WTC11 (cell line): ENCODE measurements at regions not wholly inside any gene's neighbourhood (a gene's known extent, or its start where the extent isn't known, plus 50 kb on each side); places are given as distances from the start of the nearest gene placed in this dataset.

Source experiments
- ATAC-seq: fragments of 200-7000 bp; cut with Tn5 transposase; 2 replicates; pipeline ENCODE4 v1.10.0; 2021; ENCODE audit warnings: mild to moderate bottlenecking, moderate library complexity
- CTCF ChIA-PET: fragments of 300-600 bp; sonication (Branson Sonifier 250); formaldehyde crosslinking; loops from one replicate; lab custom pipeline; 2021; ENCODE audit warnings: antibody characterized with exemption; lab: Charles Lee
- POLR2A ChIA-PET: fragments of 350-600 bp; sonication (Branson Sonifier 250); formaldehyde crosslinking; loops from one replicate; lab custom pipeline; 2021; ENCODE audit warnings: antibody characterized with exemption; lab: Charles Lee
- DNase-seq: peaks from one replicate; pipeline ENCODE4 v3.0.0; 2021; ENCODE audit warnings: low spot score
- H3K27ac Mint-ChIP-seq: 2 replicates; pipeline ENCODE4 v1.8.0; 2021; ENCODE audit warnings: mixed read lengths
- H3K27me3 Mint-ChIP-seq: 2 replicates; pipeline ENCODE4 v1.8.0; 2021; ENCODE audit warnings: low read depth, mild to moderate bottlenecking, moderate library complexity, mixed read lengths
- H3K36me3 Mint-ChIP-seq: 2 replicates; pipeline ENCODE4 v1.8.0; 2021; ENCODE audit warnings: mixed read lengths
- H3K4me1 Mint-ChIP-seq: 2 replicates; pipeline ENCODE4 v1.8.0; 2022; ENCODE audit warnings: mixed read lengths
- H3K4me3 Mint-ChIP-seq: 2 replicates; pipeline ENCODE4 v1.8.0; 2021; ENCODE audit warnings: mild to moderate bottlenecking, moderate library complexity, mixed read lengths
- H3K9me3 Mint-ChIP-seq: 2 replicates; pipeline ENCODE4 v1.8.0; 2021; ENCODE audit warnings: mixed read lengths
- CBFB ChIP-seq: sonication (generic); formaldehyde crosslinking; IDR thresholded peaks from 2 replicates; pipeline ENCODE4 v1.8.1; 2022; ENCODE audit warnings: mild to moderate bottlenecking, low read depth, missing genetic modification reagents
- CREM ChIP-seq: sonication (generic); formaldehyde crosslinking; IDR thresholded peaks from 2 replicates; pipeline ENCODE4 v1.8.1; 2022; ENCODE audit warnings: mild to moderate bottlenecking, missing genetic modification reagents, moderate library complexity
- CTCF ChIP-seq: fragments of 200-600 bp; IDR thresholded peaks from 2 replicates; pipeline ENCODE4 v1.8.0; 2022; ENCODE audit warnings: antibody characterized with exemption
- ETV6 ChIP-seq: sonication (generic); formaldehyde crosslinking; IDR thresholded peaks from 2 replicates; pipeline ENCODE4 v1.8.1; 2022; ENCODE audit warnings: mild to moderate bottlenecking, missing genetic modification reagents
- GABPB1 ChIP-seq: sonication (generic); formaldehyde crosslinking; IDR thresholded peaks from 2 replicates; pipeline ENCODE4 v1.8.1; 2023; ENCODE audit warnings: mild to moderate bottlenecking, missing genetic modification reagents
- GTF2I ChIP-seq: fragments of 250-450 bp; sonication (Bioruptor Pico); conservative IDR thresholded peaks from 2 replicates; pipeline ENCODE4 v1.4.0; 2021; ENCODE audit warnings: mild to moderate bottlenecking
- JAZF1 ChIP-seq: fragments of 250-450 bp; sonication (Bioruptor Pico); IDR thresholded peaks from 2 replicates; pipeline ENCODE4 v1.9.0; 2021; ENCODE audit warnings: moderate library complexity, mild to moderate bottlenecking, inconsistent platforms
- MLX ChIP-seq: sonication (generic); formaldehyde crosslinking; IDR thresholded peaks from 2 replicates; pipeline ENCODE4 v1.8.1; 2023; ENCODE audit warnings: mild to moderate bottlenecking, missing genetic modification reagents, moderate library complexity
- MXD4 ChIP-seq: fragments of 250-450 bp; sonication (Bioruptor Pico); IDR thresholded peaks from 2 replicates; pipeline ENCODE4 v1.8.0; 2021; ENCODE audit warnings: mild to moderate bottlenecking, moderate library complexity, borderline replicate concordance
- NFE2L1 ChIP-seq: sonication (generic); formaldehyde crosslinking; IDR thresholded peaks from 2 replicates; pipeline ENCODE4 v1.8.1; 2023; ENCODE audit warnings: missing genetic modification reagents
- OVOL2 ChIP-seq: fragments of 250-450 bp; sonication (Bioruptor Pico); IDR thresholded peaks from 2 replicates; pipeline ENCODE4 v1.9.0; 2021; ENCODE audit warnings: mild to moderate bottlenecking, borderline replicate concordance
- RELA ChIP-seq: sonication (generic); formaldehyde crosslinking; IDR thresholded peaks from 2 replicates; pipeline ENCODE4 v1.8.1; 2022; ENCODE audit warnings: missing genetic modification reagents, mild to moderate bottlenecking, borderline replicate concordance
- SMAD4 ChIP-seq: sonication (generic); formaldehyde crosslinking; IDR thresholded peaks from 2 replicates; pipeline ENCODE4 v1.8.0; 2022; ENCODE audit warnings: mild to moderate bottlenecking, missing genetic modification reagents
- SP1 ChIP-seq: sonication (generic); formaldehyde crosslinking; conservative IDR thresholded peaks from 2 replicates; pipeline ENCODE4 v1.8.1; 2022; ENCODE audit warnings: missing genetic modification reagents
- TCF7 ChIP-seq: sonication (generic); formaldehyde crosslinking; IDR thresholded peaks from 2 replicates; pipeline ENCODE4 v1.8.0; 2022; ENCODE audit warnings: mild to moderate bottlenecking, low read depth, missing genetic modification reagents, moderate library complexity
- ZNF263 ChIP-seq: sonication (generic); formaldehyde crosslinking; IDR thresholded peaks from 2 replicates; pipeline ENCODE4 v1.8.1; 2022; ENCODE audit warnings: low read depth, mild to moderate bottlenecking, moderate library complexity, missing genetic modification reagents
- ZNF281 ChIP-seq: sonication (generic); formaldehyde crosslinking; IDR thresholded peaks from 2 replicates; pipeline ENCODE4 v1.8.0; 2023; ENCODE audit warnings: mild to moderate bottlenecking, missing genetic modification reagents
- ZNF396 ChIP-seq: fragments of 250-450 bp; sonication (Bioruptor Pico); IDR thresholded peaks from 2 replicates; pipeline ENCODE4 v1.8.0; 2021; ENCODE audit warnings: mild to moderate bottlenecking, moderate library complexity, borderline replicate concordance
- TF ChIP-seq, protein P1 (sequence below): sonication (generic); formaldehyde crosslinking; IDR thresholded peaks from 2 replicates; pipeline ENCODE4 v1.8.1; 2023; ENCODE audit warnings: mild to moderate bottlenecking, missing genetic modification reagents
- TF ChIP-seq, protein P2 (sequence below): sonication (generic); formaldehyde crosslinking; IDR thresholded peaks from 2 replicates; pipeline ENCODE4 v1.8.0; 2023; ENCODE audit warnings: missing genetic modification reagents, mild to moderate bottlenecking, borderline replicate concordance
- TF ChIP-seq, protein P3 (sequence below): sonication (generic); formaldehyde crosslinking; IDR thresholded peaks from 2 replicates; pipeline ENCODE4 v1.8.1; 2022; ENCODE audit warnings: low read depth, mild to moderate bottlenecking, moderate library complexity, missing genetic modification reagents, borderline replicate concordance
- TF ChIP-seq, protein P4 (sequence below): sonication (generic); formaldehyde crosslinking; conservative IDR thresholded peaks from 2 replicates; pipeline ENCODE4 v1.8.1; 2023; ENCODE audit warnings: mild to moderate bottlenecking, low read depth, missing genetic modification reagents, moderate library complexity

DNA sequence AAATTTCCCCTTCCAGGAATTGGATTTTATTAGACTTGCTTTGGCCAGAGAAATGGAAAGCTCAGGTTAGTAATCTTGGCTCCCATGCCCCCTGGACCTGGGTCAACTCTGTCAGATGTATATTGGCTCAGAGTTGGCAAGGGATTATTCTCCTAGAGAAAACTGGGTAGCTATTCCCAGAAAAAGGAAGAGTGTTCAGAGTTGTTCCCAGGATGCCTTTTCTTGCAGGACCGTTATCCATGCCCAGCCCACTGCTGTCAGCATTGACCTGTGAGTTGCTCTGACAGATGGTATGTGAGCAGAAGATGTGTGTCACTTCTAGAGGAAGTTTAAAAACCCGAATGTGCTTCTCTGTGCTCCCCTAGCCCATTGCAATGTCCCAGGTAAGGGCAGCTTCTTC, 509.9 kb upstream of the ZFP42 start:
- H3K4me1 Mint-ChIP-seq, result 0 out of 2 replicates have a peak, but pooled peaks cover 2% of the 10 kb centered on the region
- H3K27ac Mint-ChIP-seq, result no peak overlapping the region
- ATAC-seq, result no peak
- no peaks in the 10 kb centered on the region; the same call in 1 of the 2 replicates for H3K27me3 Mint-ChIP-seq
- no peak for DNase-seq
- ChIA-PET POLR2A (no interaction called here), CTCF (no interaction called here)
- H3K4me3 Mint-ChIP-seq, result no peak overlapping the region
- H3K36me3 Mint-ChIP-seq, result peaks cover 33% of the 10 kb centered on the region
- no peak for TF ChIP-seq GABPB1 (CRISPR knock-in tag)
- no peak for TF ChIP-seq ZNF281 (CRISPR knock-in tag)
- no peak for TF ChIP-seq ZNF263 (CRISPR knock-in tag)
- TF ChIP-seq OVOL2 (CRISPR knock-in tag), result no peak
- no peak for TF ChIP-seq NFE2L1 (CRISPR knock-in tag)
- TF ChIP-seq, protein P1, sequence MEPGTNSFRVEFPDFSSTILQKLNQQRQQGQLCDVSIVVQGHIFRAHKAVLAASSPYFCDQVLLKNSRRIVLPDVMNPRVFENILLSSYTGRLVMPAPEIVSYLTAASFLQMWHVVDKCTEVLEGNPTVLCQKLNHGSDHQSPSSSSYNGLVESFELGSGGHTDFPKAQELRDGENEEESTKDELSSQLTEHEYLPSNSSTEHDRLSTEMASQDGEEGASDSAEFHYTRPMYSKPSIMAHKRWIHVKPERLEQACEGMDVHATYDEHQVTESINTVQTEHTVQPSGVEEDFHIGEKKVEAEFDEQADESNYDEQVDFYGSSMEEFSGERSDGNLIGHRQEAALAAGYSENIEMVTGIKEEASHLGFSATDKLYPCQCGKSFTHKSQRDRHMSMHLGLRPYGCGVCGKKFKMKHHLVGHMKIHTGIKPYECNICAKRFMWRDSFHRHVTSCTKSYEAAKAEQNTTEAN, result no peak
- TF ChIP-seq, protein P2, sequence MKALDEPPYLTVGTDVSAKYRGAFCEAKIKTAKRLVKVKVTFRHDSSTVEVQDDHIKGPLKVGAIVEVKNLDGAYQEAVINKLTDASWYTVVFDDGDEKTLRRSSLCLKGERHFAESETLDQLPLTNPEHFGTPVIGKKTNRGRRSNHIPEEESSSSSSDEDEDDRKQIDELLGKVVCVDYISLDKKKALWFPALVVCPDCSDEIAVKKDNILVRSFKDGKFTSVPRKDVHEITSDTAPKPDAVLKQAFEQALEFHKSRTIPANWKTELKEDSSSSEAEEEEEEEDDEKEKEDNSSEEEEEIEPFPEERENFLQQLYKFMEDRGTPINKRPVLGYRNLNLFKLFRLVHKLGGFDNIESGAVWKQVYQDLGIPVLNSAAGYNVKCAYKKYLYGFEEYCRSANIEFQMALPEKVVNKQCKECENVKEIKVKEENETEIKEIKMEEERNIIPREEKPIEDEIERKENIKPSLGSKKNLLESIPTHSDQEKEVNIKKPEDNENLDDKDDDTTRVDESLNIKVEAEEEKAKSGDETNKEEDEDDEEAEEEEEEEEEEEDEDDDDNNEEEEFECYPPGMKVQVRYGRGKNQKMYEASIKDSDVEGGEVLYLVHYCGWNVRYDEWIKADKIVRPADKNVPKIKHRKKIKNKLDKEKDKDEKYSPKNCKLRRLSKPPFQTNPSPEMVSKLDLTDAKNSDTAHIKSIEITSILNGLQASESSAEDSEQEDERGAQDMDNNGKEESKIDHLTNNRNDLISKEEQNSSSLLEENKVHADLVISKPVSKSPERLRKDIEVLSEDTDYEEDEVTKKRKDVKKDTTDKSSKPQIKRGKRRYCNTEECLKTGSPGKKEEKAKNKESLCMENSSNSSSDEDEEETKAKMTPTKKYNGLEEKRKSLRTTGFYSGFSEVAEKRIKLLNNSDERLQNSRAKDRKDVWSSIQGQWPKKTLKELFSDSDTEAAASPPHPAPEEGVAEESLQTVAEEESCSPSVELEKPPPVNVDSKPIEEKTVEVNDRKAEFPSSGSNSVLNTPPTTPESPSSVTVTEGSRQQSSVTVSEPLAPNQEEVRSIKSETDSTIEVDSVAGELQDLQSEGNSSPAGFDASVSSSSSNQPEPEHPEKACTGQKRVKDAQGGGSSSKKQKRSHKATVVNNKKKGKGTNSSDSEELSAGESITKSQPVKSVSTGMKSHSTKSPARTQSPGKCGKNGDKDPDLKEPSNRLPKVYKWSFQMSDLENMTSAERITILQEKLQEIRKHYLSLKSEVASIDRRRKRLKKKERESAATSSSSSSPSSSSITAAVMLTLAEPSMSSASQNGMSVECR (CRISPR knock-in tag), result no peak
- TF ChIP-seq CBFB (CRISPR knock-in tag), result no peak
- TF ChIP-seq TCF7 (CRISPR knock-in tag), result no peak
- no peak for TF ChIP-seq SMAD4 (CRISPR knock-in tag)
- TF ChIP-seq MXD4 (CRISPR knock-in tag), result no peak
- no peak for TF ChIP-seq GTF2I (CRISPR knock-in tag)
- no peak for TF ChIP-seq CREM (CRISPR knock-in tag)
- TF ChIP-seq, protein P3, sequence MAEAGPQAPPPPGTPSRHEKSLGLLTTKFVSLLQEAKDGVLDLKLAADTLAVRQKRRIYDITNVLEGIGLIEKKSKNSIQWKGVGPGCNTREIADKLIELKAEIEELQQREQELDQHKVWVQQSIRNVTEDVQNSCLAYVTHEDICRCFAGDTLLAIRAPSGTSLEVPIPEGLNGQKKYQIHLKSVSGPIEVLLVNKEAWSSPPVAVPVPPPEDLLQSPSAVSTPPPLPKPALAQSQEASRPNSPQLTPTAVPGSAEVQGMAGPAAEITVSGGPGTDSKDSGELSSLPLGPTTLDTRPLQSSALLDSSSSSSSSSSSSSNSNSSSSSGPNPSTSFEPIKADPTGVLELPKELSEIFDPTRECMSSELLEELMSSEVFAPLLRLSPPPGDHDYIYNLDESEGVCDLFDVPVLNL (CRISPR knock-in tag), result no peak
- no peak for TF ChIP-seq ETV6
- H3K9me3 Mint-ChIP-seq, result peaks cover 38% of the 10 kb centered on the region

- H3K27me3 Mint-ChIP-seq, result no peaks in the 10 kb centered on the region; the same call in 1 of the 2 replicates
- ChIA-PET CTCF (no interaction called here), POLR2A (no interaction called here)
- H3K27ac Mint-ChIP-seq, result no peak overlapping the region
- DNase-seq (no peak), ATAC-seq (no peak)
- peaks cover 46% of the 10 kb centered on the region for H3K9me3 Mint-ChIP-seq
- H3K4me1 Mint-ChIP-seq, result no peaks in the 10 kb centered on the region
- peaks cover 33% of the 10 kb centered on the region for H3K36me3 Mint-ChIP-seq
- H3K4me3 Mint-ChIP-seq, result no peak overlapping the region
- no peak for TF ChIP-seq ZNF396
- TF ChIP-seq RELA (CRISPR knock-in tag), result no peak
- TF ChIP-seq SP1 (CRISPR knock-in tag), result no peak
- no peak for TF ChIP-seq JAZF1 (CRISPR knock-in tag)
- TF ChIP-seq, protein P4, sequence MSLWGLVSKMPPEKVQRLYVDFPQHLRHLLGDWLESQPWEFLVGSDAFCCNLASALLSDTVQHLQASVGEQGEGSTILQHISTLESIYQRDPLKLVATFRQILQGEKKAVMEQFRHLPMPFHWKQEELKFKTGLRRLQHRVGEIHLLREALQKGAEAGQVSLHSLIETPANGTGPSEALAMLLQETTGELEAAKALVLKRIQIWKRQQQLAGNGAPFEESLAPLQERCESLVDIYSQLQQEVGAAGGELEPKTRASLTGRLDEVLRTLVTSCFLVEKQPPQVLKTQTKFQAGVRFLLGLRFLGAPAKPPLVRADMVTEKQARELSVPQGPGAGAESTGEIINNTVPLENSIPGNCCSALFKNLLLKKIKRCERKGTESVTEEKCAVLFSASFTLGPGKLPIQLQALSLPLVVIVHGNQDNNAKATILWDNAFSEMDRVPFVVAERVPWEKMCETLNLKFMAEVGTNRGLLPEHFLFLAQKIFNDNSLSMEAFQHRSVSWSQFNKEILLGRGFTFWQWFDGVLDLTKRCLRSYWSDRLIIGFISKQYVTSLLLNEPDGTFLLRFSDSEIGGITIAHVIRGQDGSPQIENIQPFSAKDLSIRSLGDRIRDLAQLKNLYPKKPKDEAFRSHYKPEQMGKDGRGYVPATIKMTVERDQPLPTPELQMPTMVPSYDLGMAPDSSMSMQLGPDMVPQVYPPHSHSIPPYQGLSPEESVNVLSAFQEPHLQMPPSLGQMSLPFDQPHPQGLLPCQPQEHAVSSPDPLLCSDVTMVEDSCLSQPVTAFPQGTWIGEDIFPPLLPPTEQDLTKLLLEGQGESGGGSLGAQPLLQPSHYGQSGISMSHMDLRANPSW (CRISPR knock-in tag), result no peak
- TF ChIP-seq CTCF, result no peak
- TF ChIP-seq MLX (CRISPR knock-in tag), result no peak
Observed at GRCh38 chr4:187491286-187491685, 504.3 kb upstream of the ZFP42 start.
